ENCODE measurements at regions not wholly inside any gene's neighbourhood (a gene's known extent, or its start where the extent isn't known, plus 50 kb on each side); places are given as distances from the start of the nearest gene placed in this dataset.

GRCh38 chr1:60977661-60978060 lies 104.7 kb upstream of the NFIA start:
- Histone ChIP-seq H2BK120ac (ENCODE audit: low read depth, low read length) (no peak overlapping the region), H2BK12ac (ENCODE audit: low read length in 2 of 2) (no peak overlapping the region), H4K8ac (ENCODE audit: low read length) (no peak overlapping the region), H3K36me3 (ENCODE audit: control insufficient read depth in 1 of 2, insufficient read depth in 2 of 2, low read depth in 1 of 2, low read length in 2 of 2) (no peaks in the 10 kb centered on the region), H2BK15ac (ENCODE audit: low read depth, poor library complexity, severe bottlenecking) (no peak overlapping the region), H3K4me2 (ENCODE audit: low read length, poor library complexity, severe bottlenecking) (no peak overlapping the region), H3K9ac (ENCODE audit: low read length) (no peak overlapping the region), H4K91ac (ENCODE audit: low read length) (no peak overlapping the region), H3K27ac (ENCODE audit: low read length, poor library complexity, severe bottlenecking) (no peak overlapping the region), H2BK5ac (ENCODE audit: low read depth, low read length, poor library complexity, severe bottlenecking) (no peak overlapping the region), H3K14ac (ENCODE audit: low read length in 2 of 2) (no peak overlapping the region), H3K9me3 (ENCODE audit: control insufficient read depth, low read length) (no peaks in the 10 kb centered on the region), H2AFZ (ENCODE audit: low read depth, low read length) (no peak overlapping the region), H3K27me3 (ENCODE audit: control insufficient read depth in 1 of 2, insufficient read depth in 1 of 2, low read length in 2 of 2) (no peaks in the 10 kb centered on the region), H2AK5ac (ENCODE audit: low read length, severe bottlenecking) (no peak overlapping the region), H3K23ac (ENCODE audit: low read length in 2 of 2) (no peak overlapping the region), H3K79me1 (replicated peaks; ENCODE audit: low read length, poor library complexity, severe bottlenecking) (no peaks in the 10 kb centered on the region), H3K4ac (ENCODE audit: low read depth in 1 of 2, low read length in 2 of 2) (no peak overlapping the region), H3K18ac (ENCODE audit: low read depth in 1 of 2, low read length in 2 of 2) (no peak overlapping the region), H3K4me3 (ENCODE audit: insufficient read depth in 1 of 2, low read depth in 1 of 2, low read length in 2 of 2) (no peak overlapping the region), H3K4me1 (ENCODE audit: control insufficient read depth, insufficient read depth, low read depth, low read length) (no peaks in the 10 kb centered on the region)
- DNase-seq, result no peak

- H3K4ac ChIP-seq (ENCODE audit: low read depth in 1 of 2, low read length in 2 of 2), result no peak overlapping the region
- H3K14ac ChIP-seq (ENCODE audit: low read length in 2 of 2), result no peak overlapping the region
- peaks cover 5% of the 10 kb centered on the region for H3K4me1 ChIP-seq (ENCODE audit: control insufficient read depth, insufficient read depth, low read depth, low read length)
- no peak overlapping the region for H2BK15ac ChIP-seq (ENCODE audit: low read depth, poor library complexity, severe bottlenecking)
- no peak overlapping the region for H2BK120ac ChIP-seq (ENCODE audit: low read depth, low read length)
- no peak overlapping the region for H2BK5ac ChIP-seq (ENCODE audit: low read depth, low read length, poor library complexity, severe bottlenecking)
- H2AK5ac ChIP-seq (ENCODE audit: low read length, severe bottlenecking), result no peak overlapping the region
- 75% methylated on average over 3 of the region's 5 CpGs for WGBS
- no peak overlapping the region for H2BK12ac ChIP-seq (ENCODE audit: low read length in 2 of 2)
- no peak overlapping the region for H4K91ac ChIP-seq (ENCODE audit: low read length)
- H3K36me3 ChIP-seq (ENCODE audit: control insufficient read depth in 1 of 2, insufficient read depth in 2 of 2, low read depth in 1 of 2, low read length in 2 of 2), result no peaks in the 10 kb centered on the region
- H2AFZ ChIP-seq (ENCODE audit: low read depth, low read length), result no peak overlapping the region
- no peaks in the 10 kb centered on the region for H3K27me3 ChIP-seq (ENCODE audit: control insufficient read depth in 1 of 2, insufficient read depth in 1 of 2, low read length in 2 of 2)
- H3K27ac ChIP-seq (ENCODE audit: low read length, poor library complexity, severe bottlenecking), result no peak overlapping the region
- no peak overlapping the region for H3K9ac ChIP-seq (ENCODE audit: low read length)
- no peak for DNase-seq
- no peak overlapping the region for H3K4me2 ChIP-seq (ENCODE audit: low read length, poor library complexity, severe bottlenecking)
- H3K4me3 ChIP-seq (ENCODE audit: insufficient read depth in 1 of 2, low read depth in 1 of 2, low read length in 2 of 2), result no peak overlapping the region
- H3K18ac ChIP-seq (ENCODE audit: low read depth in 1 of 2, low read length in 2 of 2), result no peak overlapping the region
- no peak overlapping the region for H3K23ac ChIP-seq (ENCODE audit: low read length in 2 of 2)
- H3K9me3 ChIP-seq (ENCODE audit: control insufficient read depth, low read length), result no peaks in the 10 kb centered on the region
- H3K79me1 ChIP-seq (replicated peaks; ENCODE audit: low read length, poor library complexity, severe bottlenecking), result no peaks in the 10 kb centered on the region
- H4K8ac ChIP-seq (ENCODE audit: low read length), result no peak overlapping the region
These were observed 107.6 kb upstream of the NFIA start for GRCh38 chr1:60974524-60975372.

GRCh38 chr1:60973668-60974067 lies 108.7 kb upstream of the NFIA start:
- no peak overlapping the region for H3K14ac ChIP-seq (ENCODE audit: low read length in 2 of 2)
- H3K4ac ChIP-seq (ENCODE audit: low read depth in 1 of 2, low read length in 2 of 2), result no peak overlapping the region
- H3K18ac ChIP-seq (ENCODE audit: low read depth in 1 of 2, low read length in 2 of 2), result no peak overlapping the region
- H2BK15ac ChIP-seq (ENCODE audit: low read depth, poor library complexity, severe bottlenecking), result no peak overlapping the region
- H2BK5ac ChIP-seq (ENCODE audit: low read depth, low read length, poor library complexity, severe bottlenecking), result no peak overlapping the region
- H3K36me3 ChIP-seq (ENCODE audit: control insufficient read depth in 1 of 2, insufficient read depth in 2 of 2, low read depth in 1 of 2, low read length in 2 of 2), result no peaks in the 10 kb centered on the region
- no peak overlapping the region for H4K8ac ChIP-seq (ENCODE audit: low read length)
- no peaks in the 10 kb centered on the region for H3K9me3 ChIP-seq (ENCODE audit: control insufficient read depth, low read length)
- H2AFZ ChIP-seq (ENCODE audit: low read depth, low read length), result no peak overlapping the region
- no peak overlapping the region for H3K27ac ChIP-seq (ENCODE audit: low read length, poor library complexity, severe bottlenecking)
- no peak for DNase-seq
- H2BK120ac ChIP-seq (ENCODE audit: low read depth, low read length), result no peak overlapping the region
- no peak overlapping the region for H3K23ac ChIP-seq (ENCODE audit: low read length in 2 of 2)
- H3K79me1 ChIP-seq (replicated peaks; ENCODE audit: low read length, poor library complexity, severe bottlenecking), result no peaks in the 10 kb centered on the region
- WGBS, result 76% methylated on average over 3 of the region's 4 CpGs
- peaks cover 5% of the 10 kb centered on the region for H3K4me1 ChIP-seq (ENCODE audit: control insufficient read depth, insufficient read depth, low read depth, low read length)
- no peak overlapping the region for H3K4me2 ChIP-seq (ENCODE audit: low read length, poor library complexity, severe bottlenecking)
- H3K27me3 ChIP-seq (ENCODE audit: control insufficient read depth in 1 of 2, insufficient read depth in 1 of 2, low read length in 2 of 2), result no peaks in the 10 kb centered on the region
- no peak overlapping the region for H3K4me3 ChIP-seq (ENCODE audit: insufficient read depth in 1 of 2, low read depth in 1 of 2, low read length in 2 of 2)
- H2AK5ac ChIP-seq (ENCODE audit: low read length, severe bottlenecking), result no peak overlapping the region
- no peak overlapping the region for H2BK12ac ChIP-seq (ENCODE audit: low read length in 2 of 2)
- H3K9ac ChIP-seq (ENCODE audit: low read length), result no peak overlapping the region
- no peak overlapping the region for H4K91ac ChIP-seq (ENCODE audit: low read length)

GRCh38 chr1:60972841-60973364 lies 109.5 kb upstream of the NFIA start:
- no peak overlapping the region for H2BK12ac ChIP-seq (ENCODE audit: low read length in 2 of 2)
- no peak overlapping the region for H3K18ac ChIP-seq (ENCODE audit: low read depth in 1 of 2, low read length in 2 of 2)
- H3K4me1 ChIP-seq (ENCODE audit: control insufficient read depth, insufficient read depth, low read depth, low read length), result peaks cover 5% of the 10 kb centered on the region
- H3K23ac ChIP-seq (ENCODE audit: low read length in 2 of 2), result no peak overlapping the region
- 85% methylated on average over 3 of the region's 4 CpGs for WGBS
- no peak overlapping the region for H3K4me2 ChIP-seq (ENCODE audit: low read length, poor library complexity, severe bottlenecking)
- H3K27me3 ChIP-seq (ENCODE audit: control insufficient read depth in 1 of 2, insufficient read depth in 1 of 2, low read length in 2 of 2), result no peaks in the 10 kb centered on the region
- H3K4me3 ChIP-seq (ENCODE audit: insufficient read depth in 1 of 2, low read depth in 1 of 2, low read length in 2 of 2), result no peak overlapping the region
- no peaks in the 10 kb centered on the region for H3K9me3 ChIP-seq (ENCODE audit: control insufficient read depth, low read length)
- H3K14ac ChIP-seq (ENCODE audit: low read length in 2 of 2), result no peak overlapping the region
- H2BK5ac ChIP-seq (ENCODE audit: low read depth, low read length, poor library complexity, severe bottlenecking), result no peak overlapping the region
- no peak overlapping the region for H3K9ac ChIP-seq (ENCODE audit: low read length)
- no peak overlapping the region for H4K91ac ChIP-seq (ENCODE audit: low read length)
- H2BK15ac ChIP-seq (ENCODE audit: low read depth, poor library complexity, severe bottlenecking), result no peak overlapping the region
- no peak overlapping the region for H3K4ac ChIP-seq (ENCODE audit: low read depth in 1 of 2, low read length in 2 of 2)
- no peaks in the 10 kb centered on the region for H3K79me1 ChIP-seq (replicated peaks; ENCODE audit: low read length, poor library complexity, severe bottlenecking)
- H2AFZ ChIP-seq (ENCODE audit: low read depth, low read length), result no peak overlapping the region
- H2AK5ac ChIP-seq (ENCODE audit: low read length, severe bottlenecking), result no peak overlapping the region
- peak; percentile 40 for DNase-seq
- no peak overlapping the region for H3K27ac ChIP-seq (ENCODE audit: low read length, poor library complexity, severe bottlenecking)
- no peak overlapping the region for H4K8ac ChIP-seq (ENCODE audit: low read length)
- no peaks in the 10 kb centered on the region for H3K36me3 ChIP-seq (ENCODE audit: control insufficient read depth in 1 of 2, insufficient read depth in 2 of 2, low read depth in 1 of 2, low read length in 2 of 2)
- no peak overlapping the region for H2BK120ac ChIP-seq (ENCODE audit: low read depth, low read length)
